Nephron (organoid): ENCODE measurements at regions not wholly inside any gene's neighbourhood (a gene's known extent, or its start where the extent isn't known, plus 50 kb on each side); places are given as distances from the start of the nearest gene placed in this dataset.

Experiments
- H3K27ac Mint-ChIP-seq, 3 experiments: 2 replicates each; pipeline ENCODE4 v1.8.0; 2020; ENCODE audit warnings: mixed read lengths in 3 of 3, mild to moderate bottlenecking in 2 of 3, moderate library complexity in 1 of 3
- H3K27me3 Mint-ChIP-seq: 2 replicates; pipeline ENCODE4 v1.8.0; 2021; ENCODE audit warnings: low read depth, mild to moderate bottlenecking, moderate library complexity, mixed read lengths
- H3K36me3 Mint-ChIP-seq: 2 replicates; pipeline ENCODE4 v1.8.0; 2020; ENCODE audit warnings: low read depth, mixed read lengths
- H3K4me1 Mint-ChIP-seq: 2 replicates; pipeline ENCODE4 v1.8.0; 2020; ENCODE audit warnings: mixed read lengths
- H3K4me3 Mint-ChIP-seq, 3 experiments: 2 replicates each; pipeline ENCODE4 v1.8.0; 2020; ENCODE audit warnings: mild to moderate bottlenecking in 3 of 3, mixed read lengths in 3 of 3, moderate library complexity in 2 of 3
- H3K9me3 Mint-ChIP-seq: 2 replicates; pipeline ENCODE4 v1.8.0; 2020; ENCODE audit warnings: mixed read lengths
- CTCF ChIP-seq, 3 experiments: fragments of 200-600 bp; sonication (generic); IDR thresholded peaks; one replicate each; pipeline ENCODE4 v1.5.0; 2021; ENCODE audit warnings: antibody characterized with exemption in 3 of 3; ENCODE audit not compliant: unreplicated experiment in 3 of 3

- TF ChIP-seq CTCF (IDR thresholded peaks at IDR 0.05; ENCODE audit: unreplicated experiment in 3 of 3): no peak
- no peaks in the 10 kb centered on the region for H3K36me3 Mint-ChIP-seq
- no peaks in the 10 kb centered on the region for H3K9me3 Mint-ChIP-seq
- H3K4me1 Mint-ChIP-seq: no peaks in the 10 kb centered on the region
- H3K4me3 Mint-ChIP-seq: no peak overlapping the region
- no peak overlapping the region for H3K27ac Mint-ChIP-seq
- peaks cover 4% of the 10 kb centered on the region for H3K27me3 Mint-ChIP-seq
Observed at GRCh38 chr17:62322313-62322712, 58.0 kb upstream of the EFCAB3 start.

GRCh38 chr17:62321451-62321850 is 58.9 kb upstream of the EFCAB3 start:
- H3K27ac Mint-ChIP-seq: no peak overlapping the region
- H3K4me3 Mint-ChIP-seq: no peak overlapping the region
- no peak for TF ChIP-seq CTCF (IDR thresholded peaks at IDR 0.05; ENCODE audit: unreplicated experiment in 3 of 3)
- H3K27me3 Mint-ChIP-seq: peaks cover 4% of the 10 kb centered on the region
- H3K9me3 Mint-ChIP-seq: no peaks in the 10 kb centered on the region
- H3K4me1 Mint-ChIP-seq: no peaks in the 10 kb centered on the region
- no peaks in the 10 kb centered on the region for H3K36me3 Mint-ChIP-seq

GRCh38 chr17:62319846-62320245 is 60.5 kb upstream of the EFCAB3 start:
- TF ChIP-seq CTCF (IDR thresholded peaks at IDR 0.05; ENCODE audit: unreplicated experiment in 3 of 3): no peak
- Mint-ChIP-seq H3K4me3 (no peak overlapping the region), H3K27me3 (peaks cover 4% of the 10 kb centered on the region), H3K4me1 (no peaks in the 10 kb centered on the region), H3K36me3 (no peaks in the 10 kb centered on the region), H3K9me3 (no peaks in the 10 kb centered on the region), H3K27ac (no peak overlapping the region)

GRCh38 chr17:62309396-62309795 is 71.0 kb upstream of the EFCAB3 start:
- Mint-ChIP-seq H3K9me3 (no peaks in the 10 kb centered on the region), H3K4me3 (no peak overlapping the region), H3K36me3 (no peaks in the 10 kb centered on the region), H3K4me1 (no peaks in the 10 kb centered on the region), H3K27ac (no peak overlapping the region), H3K27me3 (peaks cover 3% of the 10 kb centered on the region)
- TF ChIP-seq CTCF (IDR thresholded peaks at IDR 0.05; ENCODE audit: unreplicated experiment in 3 of 3): no peak

- Mint-ChIP-seq H3K9me3 (no peaks in the 10 kb centered on the region), H3K4me1 (no peaks in the 10 kb centered on the region), H3K27me3 (peaks cover 3% of the 10 kb centered on the region), H3K4me3 (no peak overlapping the region), H3K36me3 (no peaks in the 10 kb centered on the region), H3K27ac (no peak overlapping the region)
- no peak for TF ChIP-seq CTCF (IDR thresholded peaks at IDR 0.05; ENCODE audit: unreplicated experiment in 3 of 3)
Observed at GRCh38 chr17:62307196-62307595, 73.2 kb upstream of the EFCAB3 start.

GRCh38 chr17:62303476-62303875 is 76.9 kb upstream of the EFCAB3 start:
- H3K27me3 Mint-ChIP-seq: no peaks in the 10 kb centered on the region
- no peak for TF ChIP-seq CTCF (IDR thresholded peaks at IDR 0.05; ENCODE audit: unreplicated experiment in 3 of 3)
- no peaks in the 10 kb centered on the region for H3K36me3 Mint-ChIP-seq
- no peaks in the 10 kb centered on the region for H3K4me1 Mint-ChIP-seq
- no peak overlapping the region for H3K27ac Mint-ChIP-seq
- H3K4me3 Mint-ChIP-seq: no peak overlapping the region
- H3K9me3 Mint-ChIP-seq: peaks cover 2% of the 10 kb centered on the region
